IMR-90 (cell line): ENCODE measurements at regions not wholly inside any gene's neighbourhood (a gene's known extent, or its start where the extent isn't known, plus 50 kb on each side); places are given as distances from the start of the nearest gene placed in this dataset.

ENCODE experiments used
- CEBPB ChIP-seq: IDR thresholded peaks from 2 replicates; pipeline ENCODE4 v1.6.1; 2012; ENCODE audit warnings: low read depth, low read length, improper control_type of control experiment
- CTCF ChIP-seq: conservative IDR thresholded peaks from 2 replicates; pipeline ENCODE4 v1.5.1; 2012; ENCODE audit warnings: mild to moderate bottlenecking, low read depth, low read length, improper control_type of control experiment
- MAZ ChIP-seq: IDR thresholded peaks from 2 replicates; pipeline ENCODE4 v1.6.1; 2012; ENCODE audit warnings: low read depth, mild to moderate bottlenecking, low read length, improper control_type of control experiment, moderate library complexity, borderline replicate concordance
- POLR2A ChIP-seq: IDR thresholded peaks from 2 replicates; pipeline ENCODE4 v1.6.1; 2012; ENCODE audit warnings: mild to moderate bottlenecking, low read depth, low read length
- RFX5 ChIP-seq: IDR thresholded peaks from 2 replicates; pipeline ENCODE4 v1.8.0; 2012; ENCODE audit warnings: low read depth, mild to moderate bottlenecking, low read length, moderate library complexity
- SMC3 ChIP-seq: fragments of 150-350 bp; IDR thresholded peaks from 2 replicates; pipeline ENCODE4 v1.6.1; 2016; ENCODE audit warnings: low read depth, mild to moderate bottlenecking, antibody characterized with exemption, low read length, moderate library complexity
- USF2 ChIP-seq: fragments of 150-350 bp; IDR thresholded peaks from 2 replicates; pipeline ENCODE4 v1.6.1; 2017; ENCODE audit warnings: mild to moderate bottlenecking, antibody characterized with exemption, low read length, low read depth

GRCh38 chrX:43000121-43000520, 222.2 kb upstream of the PPP1R2C start:
- TF ChIP-seq CTCF: no peak
- TF ChIP-seq POLR2A: no peak
- no peak for TF ChIP-seq SMC3
- TF ChIP-seq USF2: no peak
- TF ChIP-seq CEBPB: no peak
- no peak for TF ChIP-seq MAZ
- TF ChIP-seq RFX5: no peak
